ENCODE measurements at regions not wholly inside any gene's neighbourhood (a gene's known extent, or its start where the extent isn't known, plus 50 kb on each side); places are given as distances from the start of the nearest gene placed in this dataset.
"Not testable (repeated sequence)": the region's sequence is repeated elsewhere in the genome, so short reads cannot be mapped to it uniquely, and the experiment has no call there.

- DNase-seq: no peak
Observed at GRCh38 chr3:674116-674515, 418.7 kb upstream of the CNTN6 start.

- no peak for DNase-seq
Observed at GRCh38 chr3:675846-676245, 417.0 kb upstream of the CNTN6 start.

GRCh38 chr3:683770-684169 is 409.1 kb upstream of the CNTN6 start:
- no peak for DNase-seq

- no peak for DNase-seq
Observed at GRCh38 chr3:690770-691169, 402.1 kb upstream of the CNTN6 start.

- no peak for DNase-seq
Observed at GRCh38 chr3:700514-700913, 392.3 kb upstream of the CNTN6 start.

- no peak for DNase-seq
Observed at GRCh38 chr3:707041-707440, 385.8 kb upstream of the CNTN6 start.

GRCh38 chr3:713006-713621 is 379.7 kb upstream of the CNTN6 start:
- no peak for DNase-seq

GRCh38 chr3:713947-714620 is 378.7 kb upstream of the CNTN6 start:
- no peak for DNase-seq

- no peak for DNase-seq
Observed at GRCh38 chr3:721086-721485, 371.7 kb upstream of the CNTN6 start.

- DNase-seq: no peak
Observed at GRCh38 chr3:732326-732928, 360.4 kb upstream of the CNTN6 start.

GRCh38 chr3:733313-733712 is 359.5 kb upstream of the CNTN6 start:
- no peak for DNase-seq

GRCh38 chr3:757711-758110 is 335.1 kb upstream of the CNTN6 start:
- DNase-seq: no peak

- DNase-seq: no peak
Observed at GRCh38 chr3:759106-759505, 333.7 kb upstream of the CNTN6 start.

- not testable (repeated sequence) for DNase-seq
Observed at GRCh38 chr3:773433-773832, 319.4 kb upstream of the CNTN6 start.

- DNase-seq: no peak
Observed at GRCh38 chr3:775178-775880, 317.5 kb upstream of the CNTN6 start.

- no peak for DNase-seq
Observed at GRCh38 chr3:780505-780904, 312.3 kb upstream of the CNTN6 start.

- DNase-seq: no peak
Observed at GRCh38 chr3:791442-791841, 301.4 kb upstream of the CNTN6 start.

- DNase-seq: no peak
Observed at GRCh38 chr3:792630-793029, 300.2 kb upstream of the CNTN6 start.

- DNase-seq: no peak
Observed at GRCh38 chr3:804211-804610, 288.6 kb upstream of the CNTN6 start.

- no peak for DNase-seq
Observed at GRCh38 chr3:805326-805725, 287.5 kb upstream of the CNTN6 start.

GRCh38 chr3:806006-806405 is 286.8 kb upstream of the CNTN6 start:
- no peak for DNase-seq

GRCh38 chr3:816605-817004 is 276.2 kb upstream of the CNTN6 start:
- DNase-seq: no peak

- no peak for DNase-seq
Observed at GRCh38 chr3:834679-835078, 258.1 kb upstream of the CNTN6 start.

- no peak for DNase-seq
Observed at GRCh38 chr3:835096-835495, 257.7 kb upstream of the CNTN6 start.
